ENCODE measurements at regions not wholly inside any gene's neighbourhood (a gene's known extent, or its start where the extent isn't known, plus 50 kb on each side); places are given as distances from the start of the nearest gene placed in this dataset.

GRCh38 chr22:27517361-27518155 lies 284.0 kb downstream of the MN1 start:
- no peak overlapping the region for H3K27ac Mint-ChIP-seq (ENCODE audit: unreplicated experiment)

DNA sequence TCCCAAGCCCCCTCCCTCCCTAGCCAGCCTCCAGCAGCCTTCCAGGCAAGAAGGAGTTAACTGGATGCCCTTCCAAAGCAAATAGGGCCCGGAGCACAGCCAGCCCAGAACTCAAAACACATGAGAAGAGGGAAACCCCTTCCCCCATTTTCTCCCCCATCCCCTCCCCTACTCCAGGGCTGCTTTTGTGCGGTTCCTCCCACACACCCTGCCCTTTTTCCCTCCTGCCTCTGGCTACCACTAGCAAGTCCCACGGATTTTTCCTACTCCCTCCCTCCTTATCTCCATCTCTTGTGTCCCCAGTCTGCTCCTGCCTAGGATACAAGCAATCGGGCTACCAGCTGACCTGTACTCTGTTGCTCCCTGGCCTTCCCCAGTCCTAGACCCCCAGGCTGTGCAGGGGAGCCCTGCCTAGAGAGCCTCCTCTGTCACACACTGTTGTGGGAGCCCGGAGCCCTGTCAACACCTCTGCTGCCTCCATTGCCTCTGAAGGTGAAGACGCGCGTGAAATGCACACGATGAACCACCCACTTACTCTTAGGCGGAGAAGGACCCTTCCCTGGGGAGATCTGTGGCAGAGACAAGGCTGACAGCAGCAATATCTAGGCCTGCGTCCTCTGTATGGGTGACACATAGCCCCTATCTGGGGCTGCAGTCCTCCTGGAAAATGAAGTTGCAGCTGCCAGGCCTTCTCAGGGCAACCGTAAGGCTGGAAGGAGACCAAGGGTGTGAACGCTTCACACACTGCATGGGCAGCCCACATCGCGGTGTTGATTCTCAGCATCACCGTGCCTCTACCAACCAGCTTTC lies 282.8 kb downstream of the MN1 start:
- Histone ChIP-seq H3K4me3 (ENCODE audit: insufficient read depth, low read depth, low read length) (no peak overlapping the region), H3K27ac (ENCODE audit: low read depth, low read length) (no peak overlapping the region), H3K9me3 (ENCODE audit: insufficient read depth, low read depth, low read length) (no peaks in the 10 kb centered on the region), H3K9ac (ENCODE audit: low read length) (no peak overlapping the region), H3K79me2 (ENCODE audit: insufficient read depth, low read length) (no peaks in the 10 kb centered on the region), H3K4me2 (ENCODE audit: low read length) (no peak overlapping the region), H4K20me1 (ENCODE audit: insufficient read depth, low read length) (no peaks in the 10 kb centered on the region), H2AFZ (ENCODE audit: low read depth, low read length) (no peak overlapping the region), H3K27me3 (ENCODE audit: insufficient read depth, low read length) (no peaks in the 10 kb centered on the region), H3K4me1 (ENCODE audit: insufficient read depth, low read length) (peaks cover 3% of the 10 kb centered on the region), H3K36me3 (ENCODE audit: insufficient read depth, low read length) (no peaks in the 10 kb centered on the region)
- no peak overlapping the region for H3K4me3 Mint-ChIP-seq (ENCODE audit: unreplicated experiment)
- no peak overlapping the region for H3K27ac Mint-ChIP-seq (ENCODE audit: unreplicated experiment)
- TF ChIP-seq EZH2 (IDR thresholded peaks at IDR 0.05; ENCODE audit: insufficient read depth, low read length) (no peak), CTCF (IDR thresholded peaks at IDR 0.05; ENCODE audit: insufficient read depth, low read depth, low read length) (no peak)
- H3K4me1 Mint-ChIP-seq (ENCODE audit: low read depth, unreplicated experiment) = peaks cover 8% of the 10 kb centered on the region
- H3K9me3 Mint-ChIP-seq (ENCODE audit: unreplicated experiment) = peaks cover 1% of the 10 kb centered on the region
- no peak for FAIRE-seq
- peaks cover 11% of the 10 kb centered on the region for H3K27me3 Mint-ChIP-seq (ENCODE audit: low read depth, unreplicated experiment)
- no peaks in the 10 kb centered on the region for H3K36me3 Mint-ChIP-seq (ENCODE audit: low read depth, unreplicated experiment)
- DNase-seq (ENCODE audit: low read depth) = peak; percentile 43

More at GRCh38 chr22:27517361-27518155, 284.0 kb downstream of the MN1 start:
- TF ChIP-seq EZH2 (IDR thresholded peaks at IDR 0.05; ENCODE audit: insufficient read depth, low read length) = no peak
- no peak for TF ChIP-seq CTCF (IDR thresholded peaks at IDR 0.05; ENCODE audit: insufficient read depth, low read depth, low read length)
- H3K4me1 Mint-ChIP-seq (ENCODE audit: low read depth, unreplicated experiment) = peaks cover 10% of the 10 kb centered on the region
- no peak for FAIRE-seq
- H3K27me3 Mint-ChIP-seq (ENCODE audit: low read depth, unreplicated experiment) = peaks cover 5% of the 10 kb centered on the region
- H3K36me3 ChIP-seq (ENCODE audit: insufficient read depth, low read length) = no peaks in the 10 kb centered on the region
- H3K36me3 Mint-ChIP-seq (ENCODE audit: low read depth, unreplicated experiment) = no peaks in the 10 kb centered on the region
- H3K4me3 Mint-ChIP-seq (ENCODE audit: unreplicated experiment) = no peak overlapping the region
- H3K9ac ChIP-seq (ENCODE audit: low read length) = no peak overlapping the region
- peaks cover 1% of the 10 kb centered on the region for H3K9me3 Mint-ChIP-seq (ENCODE audit: unreplicated experiment)
- no peak overlapping the region for H3K4me3 ChIP-seq (ENCODE audit: insufficient read depth, low read depth, low read length)
- H3K4me1 ChIP-seq (ENCODE audit: insufficient read depth, low read length) = peaks cover 6% of the 10 kb centered on the region
- no peak overlapping the region for H2AFZ ChIP-seq (ENCODE audit: low read depth, low read length)
- H3K79me2 ChIP-seq (ENCODE audit: insufficient read depth, low read length) = no peaks in the 10 kb centered on the region
- H3K27ac ChIP-seq (ENCODE audit: low read depth, low read length) = no peak overlapping the region
- H3K27me3 ChIP-seq (ENCODE audit: insufficient read depth, low read length) = no peaks in the 10 kb centered on the region
- no peaks in the 10 kb centered on the region for H4K20me1 ChIP-seq (ENCODE audit: insufficient read depth, low read length)
- no peak for DNase-seq (ENCODE audit: low read depth)
- no peak overlapping the region for H3K4me2 ChIP-seq (ENCODE audit: low read length)
- H3K9me3 ChIP-seq (ENCODE audit: insufficient read depth, low read depth, low read length) = no peaks in the 10 kb centered on the region

All from astrocyte (in vitro differentiated cells and primary cell).